SK-N-SH (cell line): ENCODE measurements at regions not wholly inside any gene's neighbourhood (a gene's known extent, or its start where the extent isn't known, plus 50 kb on each side); places are given as distances from the start of the nearest gene placed in this dataset.

Experiments used
- CTCF ChIA-PET: fragments of 300-600, 350-600 bp; formaldehyde crosslinking; extraction: SDS; loops from one replicate; lab custom pipeline; 2021; lab: Yijun Ruan, JAX
- POLR2A ChIA-PET: fragments of 350-600 bp; sonication (Branson Sonifier 250); formaldehyde crosslinking; extraction: SDS; loops from one replicate; lab custom pipeline; 2020; ENCODE audit warnings: antibody characterized with exemption, inconsistent platforms; lab: Yijun Ruan, JAX
- DNase-seq: peaks from one replicate; pipeline ENCODE4 v3.0.0; 2012
- H2AFZ ChIP-seq: fragments of 200-600 bp; sonication (generic); 2 replicates; pipeline ENCODE4 v1.8.1; 2016; ENCODE audit warnings: antibody characterized with exemption, mild to moderate bottlenecking, low read depth
- H3F3A ChIP-seq: fragments of 200-600 bp; sonication (generic); replicated peaks from 2 replicates; pipeline ENCODE3; 2016; ENCODE audit warnings: antibody characterized with exemption, mild to moderate bottlenecking; ENCODE audit not compliant: insufficient read depth
- H3K27ac ChIP-seq, 2 experiments: fragments of 200-500 bp in 1 of 2; fragments of 200-600 bp in 1 of 2; sonication (Bioruptor generic) in 1 of 2; sonication (generic), shearing (Covaris generic) in 1 of 2; 2 replicates each; pipeline versions ENCODE4 v1.5.1 to v1.6.1; 2014 to 2016; ENCODE audit warnings: low read depth in 2 of 2, inconsistent platforms in 1 of 2, low read length in 1 of 2, mild to moderate bottlenecking in 1 of 2, mixed read lengths in 1 of 2
- H3K27me3 ChIP-seq: fragments of 200-600 bp; sonication (generic), shearing (Covaris generic); 2 replicates; pipeline ENCODE4 v1.6.1; 2016; ENCODE audit warnings: mixed run types; ENCODE audit not compliant: insufficient read depth
- H3K36me3 ChIP-seq, 2 experiments: fragments of 200-500 bp in 1 of 2; fragments of 200-600 bp in 1 of 2; sonication (Bioruptor generic) in 1 of 2; sonication (generic) in 1 of 2; replicated peaks in 1 of 2; 2 replicates each; pipeline versions ENCODE3 to v1.5.1; 2014 to 2016; ENCODE audit warnings: low read length in 1 of 2, mild to moderate bottlenecking in 1 of 2; ENCODE audit not compliant: insufficient read depth in 2 of 2, control insufficient read depth in 1 of 2
- H3K4me1 ChIP-seq, 2 experiments: fragments of 200-500 bp in 1 of 2; fragments of 200-600 bp in 1 of 2; sonication (Bioruptor generic) in 1 of 2; sonication (generic), shearing (Covaris generic) in 1 of 2; 2 replicates each; pipeline versions ENCODE4 v1.5.1 to v1.6.1; 2014 to 2016; ENCODE audit warnings: low read depth in 1 of 2, low read length in 1 of 2, mixed run types in 1 of 2; ENCODE audit not compliant: insufficient read depth in 2 of 2, control insufficient read depth in 1 of 2
- H3K4me2 ChIP-seq: fragments of 200-600 bp; sonication (generic), shearing (Covaris generic); 2 replicates; pipeline ENCODE4 v1.6.1; 2017; ENCODE audit warnings: mixed run types
- H3K4me3 ChIP-seq, 2 experiments: fragments of 200-500 bp in 1 of 2; fragments of 200-600 bp in 1 of 2; sonication (Bioruptor generic) in 1 of 2; sonication (generic), shearing (Covaris generic) in 1 of 2; 2 replicates each; pipeline versions ENCODE4 v1.5.1 to v1.8.1; 2014 to 2016; ENCODE audit warnings: low read depth in 2 of 2, inconsistent platforms in 1 of 2, low read length in 1 of 2, mild to moderate bottlenecking in 1 of 2, mixed read lengths in 1 of 2, moderate library complexity in 1 of 2
- H3K79me2 ChIP-seq: fragments of 200-600 bp; sonication (generic); 2 replicates; pipeline ENCODE4 v1.8.1; 2017; ENCODE audit warnings: mild to moderate bottlenecking; ENCODE audit not compliant: insufficient read depth
- H3K9ac ChIP-seq: fragments of 200-600 bp; sonication (generic); 2 replicates; pipeline ENCODE4 v1.6.1; 2017; ENCODE audit warnings: mixed run types
- H3K9me2 ChIP-seq: fragments of 200-600 bp; sonication (generic); 2 replicates; pipeline ENCODE4 v1.6.1; 2017; ENCODE audit warnings: mixed run types
- H3K9me3 ChIP-seq: fragments of 200-600 bp; sonication (generic); 2 replicates; pipeline ENCODE4 v1.6.1; 2017; ENCODE audit warnings: mixed run types, mild to moderate bottlenecking, moderate library complexity
- H4K20me1 ChIP-seq: fragments of 200-600 bp; sonication (generic); 2 replicates; pipeline ENCODE4 v1.6.1; 2017; ENCODE audit warnings: mild to moderate bottlenecking, mixed run types; ENCODE audit not compliant: insufficient read depth
- ELF1 ChIP-seq: IDR thresholded peaks from 2 replicates; pipeline ENCODE4 v1.4.0; 2012
- EP300 ChIP-seq, 2 experiments: IDR thresholded peaks; 2 replicates each; pipeline versions ENCODE4 v1.4.0 to v1.6.1; 2012; ENCODE audit warnings: borderline replicate concordance in 1 of 2, low read depth in 1 of 2, low read length in 1 of 2
- FOSL2 ChIP-seq: IDR thresholded peaks from 2 replicates; pipeline ENCODE4 v1.4.0; 2012; ENCODE audit warnings: low read depth, mild to moderate bottlenecking, moderate library complexity, borderline replicate concordance
- GABPA ChIP-seq: IDR thresholded peaks from 2 replicates; pipeline ENCODE4 v1.4.0; 2012; ENCODE audit warnings: low read depth, mild to moderate bottlenecking
- MXI1 ChIP-seq: IDR thresholded peaks from 2 replicates; pipeline ENCODE4 v1.6.1; 2012; ENCODE audit warnings: mild to moderate bottlenecking, low read depth, low read length, improper control_type of control experiment
- POLR2AphosphoS5 ChIP-seq: IDR thresholded peaks from 2 replicates; pipeline ENCODE4 v1.6.1; 2012; ENCODE audit warnings: low read depth, low read length
- RAD21 ChIP-seq: IDR thresholded peaks from 2 replicates; pipeline ENCODE4 v1.6.1; 2012; ENCODE audit warnings: mild to moderate bottlenecking, low read length
- RFX5 ChIP-seq: IDR thresholded peaks from 2 replicates; pipeline ENCODE4 v1.6.1; 2012; ENCODE audit warnings: mild to moderate bottlenecking, improper control_type of control experiment, low read length
- RXRA ChIP-seq: IDR thresholded peaks from 2 replicates; pipeline ENCODE4 v1.4.0; 2012; ENCODE audit warnings: low read depth, mild to moderate bottlenecking, borderline replicate concordance
- TEAD4 ChIP-seq: IDR thresholded peaks from 2 replicates; pipeline ENCODE4 v1.4.0; 2012; ENCODE audit warnings: mild to moderate bottlenecking, borderline replicate concordance; ENCODE audit not compliant: insufficient read depth
- YY1 ChIP-seq: IDR thresholded peaks from 2 replicates; pipeline ENCODE4 v1.4.0; 2012; ENCODE audit warnings: low read depth, mild to moderate bottlenecking
- WGBS: methylation state at CpG from one replicate; pipeline ENCODE4 v1.1.6; 2017; ENCODE audit warnings: low lambda C conversion rate; 5-methylcytosine and 5-hydroxymethylcytosine counted together
- TF ChIP-seq, protein P1 (sequence below): fragments of 150-350 bp; IDR thresholded peaks from 2 replicates; pipeline ENCODE4 v1.6.1; 2017; ENCODE audit warnings: antibody characterized with exemption, low read length, low read depth, borderline replicate concordance
- TF ChIP-seq, protein P2 (sequence below): IDR thresholded peaks from 2 replicates; pipeline ENCODE4 v1.4.0; 2012; ENCODE audit warnings: low read depth, borderline replicate concordance
- TF ChIP-seq, protein P3 (sequence below): IDR thresholded peaks from 2 replicates; pipeline ENCODE4 v1.4.0; 2012; ENCODE audit warnings: low read depth, borderline replicate concordance
- TF ChIP-seq, protein P4 (sequence below): IDR thresholded peaks from 2 replicates; pipeline ENCODE4 v1.6.1; 2012; ENCODE audit warnings: mild to moderate bottlenecking, low read depth, low read length, moderate library complexity
- TF ChIP-seq, protein P5 (sequence below): IDR thresholded peaks from 2 replicates; pipeline ENCODE4 v1.4.0; 2012; ENCODE audit warnings: low read depth
- TF ChIP-seq, protein P6 (sequence below): fragments of 150-350 bp; IDR thresholded peaks from 2 replicates; pipeline ENCODE4 v1.6.1; 2016; ENCODE audit warnings: mild to moderate bottlenecking, low read depth, low read length

DNA sequence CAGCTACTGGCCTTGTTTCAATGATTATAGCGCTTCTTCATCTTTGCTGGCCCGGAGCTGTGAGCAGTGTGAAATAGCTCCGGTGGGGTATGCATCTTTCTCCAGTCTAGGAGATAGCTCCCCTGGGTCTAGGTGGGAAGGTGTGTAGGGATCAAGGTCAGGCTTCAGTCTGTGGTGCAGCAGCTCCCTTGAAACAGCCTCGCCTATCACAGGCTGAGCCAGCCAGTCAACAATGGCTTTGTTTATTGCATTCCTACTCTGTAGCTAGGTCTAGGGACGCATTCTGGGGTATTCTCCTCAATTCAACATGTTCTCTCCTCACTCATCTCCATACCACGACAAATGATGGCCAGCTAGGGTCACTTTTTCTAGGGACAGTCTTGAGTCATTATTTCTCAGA, 646.8 kb upstream of the IGFBP3 start:
- H4K20me1 ChIP-seq: no peaks in the 10 kb centered on the region
- H3K79me2 ChIP-seq: no peaks in the 10 kb centered on the region
- DNase-seq: no peak
- H3K4me2 ChIP-seq: no peak overlapping the region
- WGBS: 76% methylated on average over 6 of the region's 6 CpGs
- no peaks in the 10 kb centered on the region for H3K9me2 ChIP-seq
- H3K36me3 ChIP-seq: no peaks in the 10 kb centered on the region
- H3K27me3 ChIP-seq: no peaks in the 10 kb centered on the region
- ChIA-PET CTCF (interaction anchor here (0.9 kb wide), 1 partner anchor 11 kb away, joined by 3 read pairs; no protein-coding TSS in a partner anchor), POLR2A (no interaction called here)
- no peaks in the 10 kb centered on the region for H3K9me3 ChIP-seq
- H3K4me3 ChIP-seq: no peak overlapping the region
- no peak overlapping the region for H3K27ac ChIP-seq
- H3K4me1 ChIP-seq: peaks cover 0 to 6% of the 10 kb centered on the region in 2 experiments; a peak in 1 of 4 replicates
- TF ChIP-seq EP300 (IDR thresholded peaks at IDR 0.05; ENCODE audit: borderline replicate concordance in 1 of 2, low read depth in 1 of 2, low read length in 1 of 2): no peak
- H3F3A ChIP-seq: no peaks in the 10 kb centered on the region
- H2AFZ ChIP-seq: no peak overlapping the region
- no peak overlapping the region for H3K9ac ChIP-seq

DNA sequence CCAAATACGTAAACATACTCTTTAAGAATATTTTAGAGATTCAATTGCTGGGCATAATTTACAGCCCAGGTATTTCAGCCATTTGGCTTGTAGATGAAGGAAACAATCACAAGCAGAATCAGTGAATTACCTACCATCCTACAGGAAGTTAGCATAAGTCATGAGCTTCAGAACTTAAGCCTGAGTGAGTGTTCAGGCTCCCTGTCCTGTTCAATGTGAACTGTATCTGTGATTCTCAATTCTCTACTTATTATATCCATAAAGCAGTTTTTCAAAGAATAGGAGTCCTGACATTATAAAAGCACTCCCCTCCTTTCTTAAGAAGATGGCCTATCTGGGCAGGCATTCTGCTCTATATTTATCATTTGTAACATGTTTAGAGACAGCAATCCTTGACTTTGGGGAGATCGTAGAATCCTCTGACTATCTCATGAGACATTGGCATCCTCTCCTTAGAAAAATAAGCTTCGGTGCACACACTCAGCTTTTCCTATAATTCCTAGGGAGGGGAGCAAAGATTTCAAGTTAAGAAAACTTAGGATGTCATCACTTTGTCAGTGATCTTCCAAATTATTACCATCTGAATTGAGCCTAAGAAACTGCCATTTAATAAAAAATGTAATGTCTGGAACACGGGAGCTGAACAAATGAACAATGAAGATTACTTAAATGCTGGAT, 645.2 kb upstream of the IGFBP3 start:
- Histone ChIP-seq H3K9me3 (no peaks in the 10 kb centered on the region), H3K79me2 (no peaks in the 10 kb centered on the region), H3K9me2 (no peaks in the 10 kb centered on the region), H3K4me3 (no peak overlapping the region), H3K27me3 (no peaks in the 10 kb centered on the region), H4K20me1 (no peaks in the 10 kb centered on the region), H3K36me3 (no peaks in the 10 kb centered on the region), H2AFZ (no peak overlapping the region; the same call in 1 of the 2 replicates), H3K9ac (no peak overlapping the region), H3K4me2 (no peak overlapping the region), H3F3A (no peaks in the 10 kb centered on the region), H3K4me1 (peaks cover 0 to 6% of the 10 kb centered on the region in 2 experiments; a peak in 1 of 4 replicates), H3K27ac (peak overlapping the region in 1 of 2 experiments; percentile 20; a peak in 1 of 4 replicates)
- CTCF ChIA-PET: interaction anchor here (0.8 kb wide), 1 partner anchor 14 kb away, joined by 3 read pairs; no protein-coding TSS in a partner anchor
- WGBS: 69% methylated on average over 4 of the region's 4 CpGs
- no peak for DNase-seq
- POLR2A ChIA-PET: no interaction called here
- TF ChIP-seq RAD21 (no peak), RFX5 (no peak), FOSL2 (no peak), EP300 (IDR thresholded peaks at IDR 0.05; ENCODE audit: borderline replicate concordance in 1 of 2, low read depth in 1 of 2, low read length in 1 of 2) (no peak), MXI1 (no peak), GABPA (no peak), YY1 (no peak), POLR2AphosphoS5 (no peak), TEAD4 (no peak), RXRA (no peak), ELF1 (no peak)
- TF ChIP-seq, protein P1, sequence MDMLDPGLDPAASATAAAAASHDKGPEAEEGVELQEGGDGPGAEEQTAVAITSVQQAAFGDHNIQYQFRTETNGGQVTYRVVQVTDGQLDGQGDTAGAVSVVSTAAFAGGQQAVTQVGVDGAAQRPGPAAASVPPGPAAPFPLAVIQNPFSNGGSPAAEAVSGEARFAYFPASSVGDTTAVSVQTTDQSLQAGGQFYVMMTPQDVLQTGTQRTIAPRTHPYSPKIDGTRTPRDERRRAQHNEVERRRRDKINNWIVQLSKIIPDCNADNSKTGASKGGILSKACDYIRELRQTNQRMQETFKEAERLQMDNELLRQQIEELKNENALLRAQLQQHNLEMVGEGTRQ: no peak
- TF ChIP-seq, protein P2, sequence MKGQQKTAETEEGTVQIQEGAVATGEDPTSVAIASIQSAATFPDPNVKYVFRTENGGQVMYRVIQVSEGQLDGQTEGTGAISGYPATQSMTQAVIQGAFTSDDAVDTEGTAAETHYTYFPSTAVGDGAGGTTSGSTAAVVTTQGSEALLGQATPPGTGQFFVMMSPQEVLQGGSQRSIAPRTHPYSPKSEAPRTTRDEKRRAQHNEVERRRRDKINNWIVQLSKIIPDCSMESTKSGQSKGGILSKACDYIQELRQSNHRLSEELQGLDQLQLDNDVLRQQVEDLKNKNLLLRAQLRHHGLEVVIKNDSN: no peak
- TF ChIP-seq, protein P3, sequence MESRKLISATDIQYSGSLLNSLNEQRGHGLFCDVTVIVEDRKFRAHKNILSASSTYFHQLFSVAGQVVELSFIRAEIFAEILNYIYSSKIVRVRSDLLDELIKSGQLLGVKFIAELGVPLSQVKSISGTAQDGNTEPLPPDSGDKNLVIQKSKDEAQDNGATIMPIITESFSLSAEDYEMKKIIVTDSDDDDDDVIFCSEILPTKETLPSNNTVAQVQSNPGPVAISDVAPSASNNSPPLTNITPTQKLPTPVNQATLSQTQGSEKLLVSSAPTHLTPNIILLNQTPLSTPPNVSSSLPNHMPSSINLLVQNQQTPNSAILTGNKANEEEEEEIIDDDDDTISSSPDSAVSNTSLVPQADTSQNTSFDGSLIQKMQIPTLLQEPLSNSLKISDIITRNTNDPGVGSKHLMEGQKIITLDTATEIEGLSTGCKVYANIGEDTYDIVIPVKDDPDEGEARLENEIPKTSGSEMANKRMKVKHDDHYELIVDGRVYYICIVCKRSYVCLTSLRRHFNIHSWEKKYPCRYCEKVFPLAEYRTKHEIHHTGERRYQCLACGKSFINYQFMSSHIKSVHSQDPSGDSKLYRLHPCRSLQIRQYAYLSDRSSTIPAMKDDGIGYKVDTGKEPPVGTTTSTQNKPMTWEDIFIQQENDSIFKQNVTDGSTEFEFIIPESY: no peak
- TF ChIP-seq, protein P4, sequence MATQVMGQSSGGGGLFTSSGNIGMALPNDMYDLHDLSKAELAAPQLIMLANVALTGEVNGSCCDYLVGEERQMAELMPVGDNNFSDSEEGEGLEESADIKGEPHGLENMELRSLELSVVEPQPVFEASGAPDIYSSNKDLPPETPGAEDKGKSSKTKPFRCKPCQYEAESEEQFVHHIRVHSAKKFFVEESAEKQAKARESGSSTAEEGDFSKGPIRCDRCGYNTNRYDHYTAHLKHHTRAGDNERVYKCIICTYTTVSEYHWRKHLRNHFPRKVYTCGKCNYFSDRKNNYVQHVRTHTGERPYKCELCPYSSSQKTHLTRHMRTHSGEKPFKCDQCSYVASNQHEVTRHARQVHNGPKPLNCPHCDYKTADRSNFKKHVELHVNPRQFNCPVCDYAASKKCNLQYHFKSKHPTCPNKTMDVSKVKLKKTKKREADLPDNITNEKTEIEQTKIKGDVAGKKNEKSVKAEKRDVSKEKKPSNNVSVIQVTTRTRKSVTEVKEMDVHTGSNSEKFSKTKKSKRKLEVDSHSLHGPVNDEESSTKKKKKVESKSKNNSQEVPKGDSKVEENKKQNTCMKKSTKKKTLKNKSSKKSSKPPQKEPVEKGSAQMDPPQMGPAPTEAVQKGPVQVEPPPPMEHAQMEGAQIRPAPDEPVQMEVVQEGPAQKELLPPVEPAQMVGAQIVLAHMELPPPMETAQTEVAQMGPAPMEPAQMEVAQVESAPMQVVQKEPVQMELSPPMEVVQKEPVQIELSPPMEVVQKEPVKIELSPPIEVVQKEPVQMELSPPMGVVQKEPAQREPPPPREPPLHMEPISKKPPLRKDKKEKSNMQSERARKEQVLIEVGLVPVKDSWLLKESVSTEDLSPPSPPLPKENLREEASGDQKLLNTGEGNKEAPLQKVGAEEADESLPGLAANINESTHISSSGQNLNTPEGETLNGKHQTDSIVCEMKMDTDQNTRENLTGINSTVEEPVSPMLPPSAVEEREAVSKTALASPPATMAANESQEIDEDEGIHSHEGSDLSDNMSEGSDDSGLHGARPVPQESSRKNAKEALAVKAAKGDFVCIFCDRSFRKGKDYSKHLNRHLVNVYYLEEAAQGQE: no peak
- TF ChIP-seq, protein P5, sequence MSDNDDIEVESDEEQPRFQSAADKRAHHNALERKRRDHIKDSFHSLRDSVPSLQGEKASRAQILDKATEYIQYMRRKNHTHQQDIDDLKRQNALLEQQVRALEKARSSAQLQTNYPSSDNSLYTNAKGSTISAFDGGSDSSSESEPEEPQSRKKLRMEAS: no peak
- TF ChIP-seq, protein P6, sequence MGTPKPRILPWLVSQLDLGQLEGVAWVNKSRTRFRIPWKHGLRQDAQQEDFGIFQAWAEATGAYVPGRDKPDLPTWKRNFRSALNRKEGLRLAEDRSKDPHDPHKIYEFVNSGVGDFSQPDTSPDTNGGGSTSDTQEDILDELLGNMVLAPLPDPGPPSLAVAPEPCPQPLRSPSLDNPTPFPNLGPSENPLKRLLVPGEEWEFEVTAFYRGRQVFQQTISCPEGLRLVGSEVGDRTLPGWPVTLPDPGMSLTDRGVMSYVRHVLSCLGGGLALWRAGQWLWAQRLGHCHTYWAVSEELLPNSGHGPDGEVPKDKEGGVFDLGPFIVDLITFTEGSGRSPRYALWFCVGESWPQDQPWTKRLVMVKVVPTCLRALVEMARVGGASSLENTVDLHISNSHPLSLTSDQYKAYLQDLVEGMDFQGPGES: no peak
